Keratinocyte (primary cell): ENCODE measurements at regions not wholly inside any gene's neighbourhood (a gene's known extent, or its start where the extent isn't known, plus 50 kb on each side); places are given as distances from the start of the nearest gene placed in this dataset.

Source experiments
- DNase-seq: peaks from one replicate; pipeline ENCODE4 v3.0.0-alpha.2; 2011; ENCODE audit warnings: low read depth, missing footprints, low spot score
- FAIRE-seq: peaks from 2 replicates; lab custom pipeline; 2011; peaks lifted over from hg19 to GRCh38; lab: Jason Lieb, UNC
- H2AFZ ChIP-seq: 2 replicates; pipeline ENCODE4 v1.6.0; 2012; ENCODE audit warnings: low read length, control low read depth, inconsistent platforms; ENCODE audit not compliant: control insufficient read depth
- H3K27ac ChIP-seq: 2 replicates; pipeline ENCODE4 v1.5.1; 2011; ENCODE audit warnings: low read length; ENCODE audit not compliant: control insufficient read depth, insufficient read depth
- H3K27me3 ChIP-seq: 3 replicates; pipeline ENCODE4 v1.6.0; 2011; ENCODE audit warnings: low read length; ENCODE audit not compliant: control insufficient read depth, insufficient read depth; ENCODE audit errors: extremely low read depth
- H3K36me3 ChIP-seq, 2 experiments: 2 replicates in 1 of 2; 3 replicates in 1 of 2; pipeline ENCODE4 v1.5.1; 2011; ENCODE audit warnings: low read length in 2 of 2, mild to moderate bottlenecking in 1 of 2; ENCODE audit not compliant: control insufficient read depth in 2 of 2, insufficient read depth in 2 of 2; ENCODE audit errors: extremely low read depth in 1 of 2
- H3K4me1 ChIP-seq: 3 replicates; pipeline ENCODE4 v1.5.1; 2011; ENCODE audit warnings: low read length; ENCODE audit not compliant: control insufficient read depth, insufficient read depth; ENCODE audit errors: extremely low read depth
- H3K4me2 ChIP-seq: 3 replicates; pipeline ENCODE4 v1.6.0; 2011; ENCODE audit warnings: low read depth, low read length; ENCODE audit not compliant: control insufficient read depth, insufficient read depth; ENCODE audit errors: extremely low read depth
- H3K4me3 ChIP-seq, 3 experiments: fragments of 200-600 bp in 1 of 3; sonication (generic) in 1 of 3; 2 replicates in 2 of 3; 3 replicates in 1 of 3; pipeline ENCODE4 v1.5.1; 2011 to 2016; ENCODE audit warnings: low read length in 3 of 3, mild to moderate bottlenecking in 3 of 3, control low read depth in 2 of 3, inconsistent platforms in 1 of 3, low read depth in 1 of 3, mixed read lengths in 1 of 3, mixed run types in 1 of 3, moderate library complexity in 1 of 3; ENCODE audit not compliant: control insufficient read depth in 2 of 3, insufficient read depth in 2 of 3; ENCODE audit errors: extremely low read depth in 1 of 3
- H3K79me2 ChIP-seq: 2 replicates; pipeline ENCODE4 v1.6.0; 2012; ENCODE audit warnings: low read length; ENCODE audit not compliant: control insufficient read depth, insufficient read depth
- H3K9ac ChIP-seq: 3 replicates; pipeline ENCODE4 v1.6.0; 2011; ENCODE audit warnings: low read length; ENCODE audit not compliant: control insufficient read depth, insufficient read depth; ENCODE audit errors: extremely low read depth
- H3K9me1 ChIP-seq: 3 replicates; pipeline ENCODE4 v1.6.0; 2011; ENCODE audit warnings: low read length; ENCODE audit not compliant: control insufficient read depth, insufficient read depth; ENCODE audit errors: extremely low read depth
- H3K9me3 ChIP-seq: 2 replicates; pipeline ENCODE4 v1.5.1; 2012; ENCODE audit warnings: low read depth, low read length; ENCODE audit not compliant: control insufficient read depth
- H4K20me1 ChIP-seq: 3 replicates; pipeline ENCODE4 v1.6.0; 2011; ENCODE audit warnings: low read length; ENCODE audit not compliant: control insufficient read depth, insufficient read depth; ENCODE audit errors: extremely low read depth
- EZH2 ChIP-seq: IDR thresholded peaks from one replicate; pipeline ENCODE4 v1.6.1; 2012; ENCODE audit warnings: inconsistent platforms, mild to moderate bottlenecking, low read length, moderate library complexity
- dilution Hi-C: fragments of 300-500 bp; cut with MboI; formaldehyde crosslinking; loops from one replicate; pipeline ENCODE4 v1.7.0; 2020; ENCODE audit warnings: low sequenced_read_pairs; ENCODE audit not compliant: extremely low pct_ligation_motif_present
- TF ChIP-seq, protein P1 (sequence below), 3 experiments: IDR thresholded peaks in 1 of 3; conservative IDR thresholded peaks in 1 of 3; optimal IDR thresholded peaks in 1 of 3; 2 replicates in 2 of 3; 3 replicates in 1 of 3; pipeline versions ENCODE3 to v1.5.1; 2011; ENCODE audit warnings: low read length in 3 of 3, mild to moderate bottlenecking in 3 of 3, moderate library complexity in 2 of 3, control low read depth in 1 of 3, inconsistent platforms in 1 of 3; ENCODE audit not compliant: insufficient read depth in 2 of 3; ENCODE audit errors: extremely low read depth in 1 of 3

DNA sequence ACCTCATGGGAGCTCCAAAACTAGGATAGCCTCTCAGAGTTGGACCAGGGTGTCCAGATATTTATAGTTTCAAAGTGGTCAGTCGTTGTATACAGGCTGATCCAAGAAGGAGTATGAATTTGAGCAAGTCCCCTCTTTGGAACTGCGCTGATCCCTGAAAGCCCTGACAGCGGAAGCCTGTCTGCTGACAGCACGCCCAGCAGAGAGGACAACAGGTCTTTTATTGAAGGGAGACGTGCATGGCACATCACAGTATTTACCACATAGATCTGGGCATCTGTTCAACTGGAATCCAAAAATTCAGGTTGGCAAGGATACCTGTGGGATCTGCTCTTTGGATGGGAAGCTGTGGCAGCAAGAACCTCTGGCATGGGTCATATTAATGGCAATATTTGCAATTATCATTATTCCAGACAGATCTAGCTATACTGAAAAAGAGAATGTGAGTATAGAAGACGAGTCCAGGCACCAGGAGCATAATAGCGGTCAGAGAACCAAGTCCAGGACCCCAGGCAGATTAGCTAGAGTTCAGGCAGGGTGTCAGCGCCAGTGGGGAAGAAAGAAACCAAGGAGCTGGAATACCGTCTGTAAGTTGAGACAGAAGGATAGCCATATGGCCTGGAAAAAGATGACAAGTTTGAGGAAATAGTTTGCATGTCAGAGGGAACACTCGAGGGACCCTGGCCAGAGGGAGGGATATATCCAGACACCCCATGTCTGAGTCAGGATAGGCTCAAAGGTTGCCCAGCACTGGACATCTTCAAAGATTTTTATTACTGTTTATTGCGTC, 260.4 kb upstream of the FANCL start:
- Histone ChIP-seq H3K27me3 (no peaks in the 10 kb centered on the region), H3K79me2 (no peaks in the 10 kb centered on the region), H3K9me3 (no peaks in the 10 kb centered on the region), H3K36me3 (no peaks in the 10 kb centered on the region), H3K4me3 (no peak overlapping the region), H3K4me2 (no peak overlapping the region), H2AFZ (no peak overlapping the region), H3K27ac (no peak overlapping the region), H4K20me1 (no peaks in the 10 kb centered on the region), H3K4me1 (no peaks in the 10 kb centered on the region), H3K9ac (no peak overlapping the region), H3K9me1 (no peaks in the 10 kb centered on the region)
- FAIRE-seq = no peak
- no peak for DNase-seq
- dilution Hi-C loops = no loop called here
- TF ChIP-seq EZH2 = no peak
- TF ChIP-seq, protein P1, sequence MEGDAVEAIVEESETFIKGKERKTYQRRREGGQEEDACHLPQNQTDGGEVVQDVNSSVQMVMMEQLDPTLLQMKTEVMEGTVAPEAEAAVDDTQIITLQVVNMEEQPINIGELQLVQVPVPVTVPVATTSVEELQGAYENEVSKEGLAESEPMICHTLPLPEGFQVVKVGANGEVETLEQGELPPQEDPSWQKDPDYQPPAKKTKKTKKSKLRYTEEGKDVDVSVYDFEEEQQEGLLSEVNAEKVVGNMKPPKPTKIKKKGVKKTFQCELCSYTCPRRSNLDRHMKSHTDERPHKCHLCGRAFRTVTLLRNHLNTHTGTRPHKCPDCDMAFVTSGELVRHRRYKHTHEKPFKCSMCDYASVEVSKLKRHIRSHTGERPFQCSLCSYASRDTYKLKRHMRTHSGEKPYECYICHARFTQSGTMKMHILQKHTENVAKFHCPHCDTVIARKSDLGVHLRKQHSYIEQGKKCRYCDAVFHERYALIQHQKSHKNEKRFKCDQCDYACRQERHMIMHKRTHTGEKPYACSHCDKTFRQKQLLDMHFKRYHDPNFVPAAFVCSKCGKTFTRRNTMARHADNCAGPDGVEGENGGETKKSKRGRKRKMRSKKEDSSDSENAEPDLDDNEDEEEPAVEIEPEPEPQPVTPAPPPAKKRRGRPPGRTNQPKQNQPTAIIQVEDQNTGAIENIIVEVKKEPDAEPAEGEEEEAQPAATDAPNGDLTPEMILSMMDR (optimal IDR thresholded peaks at IDR 0.05 in 1 of 3, IDR thresholded peaks at IDR 0.05 in 1 of 3, conservative IDR thresholded peaks at IDR 0.05 in 1 of 3; ENCODE audit: extremely low read depth in 1 of 3, insufficient read depth in 2 of 3, low read length in 3 of 3) = no peak

DNA sequence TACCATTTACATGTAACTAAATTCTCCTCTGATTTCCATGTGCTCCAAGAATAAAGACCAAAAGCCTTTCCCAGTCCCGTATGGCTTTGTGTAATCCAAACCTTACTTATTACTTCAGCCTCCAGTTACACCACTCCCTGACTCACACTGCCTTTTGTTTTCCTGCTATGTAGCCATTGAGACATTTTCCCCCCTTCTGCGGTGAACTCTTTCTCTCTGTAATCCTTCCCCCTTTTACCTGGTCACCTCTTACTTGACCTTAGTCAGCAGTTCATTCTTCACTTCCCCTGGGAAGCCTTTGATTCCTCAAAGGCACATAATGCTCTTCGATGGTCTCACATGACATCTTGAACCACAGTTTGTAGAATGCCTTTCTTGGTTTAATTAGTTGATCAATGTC, 256.0 kb upstream of the FANCL start:
- no peaks in the 10 kb centered on the region for H3K9me1 ChIP-seq
- no peak for DNase-seq
- no peaks in the 10 kb centered on the region for H3K27me3 ChIP-seq
- FAIRE-seq = no peak
- H3K4me3 ChIP-seq = no peak overlapping the region
- no peak overlapping the region for H3K4me2 ChIP-seq
- TF ChIP-seq, protein P1 (optimal IDR thresholded peaks at IDR 0.05 in 1 of 3, IDR thresholded peaks at IDR 0.05 in 1 of 3, conservative IDR thresholded peaks at IDR 0.05 in 1 of 3; ENCODE audit: extremely low read depth in 1 of 3, insufficient read depth in 2 of 3, low read length in 3 of 3) = no peak
- no peak for TF ChIP-seq EZH2
- H4K20me1 ChIP-seq = no peaks in the 10 kb centered on the region
- no peaks in the 10 kb centered on the region for H3K36me3 ChIP-seq
- no peaks in the 10 kb centered on the region for H3K79me2 ChIP-seq
- H3K9ac ChIP-seq = no peak overlapping the region
- H3K27ac ChIP-seq = no peak overlapping the region
- no peak overlapping the region for H2AFZ ChIP-seq
- no peaks in the 10 kb centered on the region for H3K9me3 ChIP-seq
- dilution Hi-C loops = no loop called here
- H3K4me1 ChIP-seq = no peaks in the 10 kb centered on the region
